Mesenchymal stem cell (in vitro differentiated cells and primary cell): ENCODE measurements at regions not wholly inside any gene's neighbourhood (a gene's known extent, or its start where the extent isn't known, plus 50 kb on each side); places are given as distances from the start of the nearest gene placed in this dataset.

Experiments used
- DNase-seq: peaks from one replicate; pipeline ENCODE4 v3.0.0-alpha.2; 2013
- H2AFZ ChIP-seq: one replicate; pipeline ENCODE4 v1.6.1; 2013; ENCODE audit warnings: low read depth, mild to moderate bottlenecking, control low read depth, inconsistent platforms, low read length, moderate library complexity
- H2AK5ac ChIP-seq: 2 replicates; pipeline ENCODE4 v1.6.1; 2013; ENCODE audit warnings: low read length, moderate library complexity, mild to moderate bottlenecking, inconsistent platforms; ENCODE audit not compliant: severe bottlenecking
- H2BK120ac ChIP-seq: one replicate; pipeline ENCODE4 v1.6.1; 2013; ENCODE audit warnings: low read depth, mild to moderate bottlenecking, inconsistent platforms, low read length, moderate library complexity
- H2BK12ac ChIP-seq, 2 experiments: one replicate each; pipeline ENCODE4 v1.6.1; 2013; ENCODE audit warnings: inconsistent platforms in 2 of 2, low read length in 2 of 2, mild to moderate bottlenecking in 2 of 2, moderate library complexity in 2 of 2, control low read depth in 1 of 2
- H2BK15ac ChIP-seq: one replicate; pipeline ENCODE4 v1.6.1; 2013; ENCODE audit warnings: mild to moderate bottlenecking, low read depth, inconsistent platforms; ENCODE audit not compliant: poor library complexity, severe bottlenecking
- H2BK5ac ChIP-seq: 2 replicates; pipeline ENCODE4 v1.6.1; 2013; ENCODE audit warnings: low read depth, mild to moderate bottlenecking, low read length, control low read depth, inconsistent platforms; ENCODE audit not compliant: poor library complexity, severe bottlenecking
- H3K14ac ChIP-seq, 2 experiments: one replicate each; pipeline ENCODE4 v1.6.1; 2013; ENCODE audit warnings: inconsistent platforms in 2 of 2, low read length in 2 of 2, control low read depth in 1 of 2, mild to moderate bottlenecking in 1 of 2, moderate library complexity in 1 of 2
- H3K18ac ChIP-seq, 2 experiments: one replicate each; pipeline ENCODE4 v1.6.1; 2013; ENCODE audit warnings: inconsistent platforms in 2 of 2, low read length in 2 of 2, control low read depth in 1 of 2, low read depth in 1 of 2, mild to moderate bottlenecking in 1 of 2
- H3K23ac ChIP-seq, 2 experiments: one replicate each; pipeline ENCODE4 v1.6.1; 2013; ENCODE audit warnings: inconsistent platforms in 2 of 2, low read length in 2 of 2, mild to moderate bottlenecking in 2 of 2, moderate library complexity in 2 of 2, control low read depth in 1 of 2
- H3K27ac ChIP-seq: 2 replicates; pipeline ENCODE4 v1.5.1; 2013; ENCODE audit warnings: mild to moderate bottlenecking, moderate library complexity, low read length, control low read depth, inconsistent platforms; ENCODE audit not compliant: poor library complexity, severe bottlenecking
- H3K27me3 ChIP-seq, 2 experiments: 2 replicates each; pipeline versions ENCODE4 v1.6.1 to v1.7.0; 2013; ENCODE audit warnings: low read length in 2 of 2, mild to moderate bottlenecking in 2 of 2, moderate library complexity in 2 of 2, control low read depth in 1 of 2, inconsistent platforms in 1 of 2; ENCODE audit not compliant: control insufficient read depth in 1 of 2, insufficient read depth in 1 of 2
- H3K36me3 ChIP-seq, 2 experiments: 2 replicates each; pipeline versions ENCODE4 v1.6.1 to v1.7.0; 2013; ENCODE audit warnings: low read length in 2 of 2, control low read depth in 1 of 2, inconsistent platforms in 1 of 2, low read depth in 1 of 2, mild to moderate bottlenecking in 1 of 2; ENCODE audit not compliant: insufficient read depth in 2 of 2, control insufficient read depth in 1 of 2
- H3K4ac ChIP-seq, 2 experiments: one replicate each; pipeline ENCODE4 v1.6.1; 2013; ENCODE audit warnings: inconsistent platforms in 2 of 2, low read length in 2 of 2, mild to moderate bottlenecking in 2 of 2, moderate library complexity in 2 of 2, control low read depth in 1 of 2, low read depth in 1 of 2
- H3K4me1 ChIP-seq: 2 replicates; pipeline ENCODE4 v1.6.1; 2013; ENCODE audit warnings: low read depth, low read length, control low read depth; ENCODE audit not compliant: control insufficient read depth, insufficient read depth
- H3K4me2 ChIP-seq: 2 replicates; pipeline ENCODE4 v1.6.1; 2013; ENCODE audit warnings: low read length, mild to moderate bottlenecking, inconsistent platforms; ENCODE audit not compliant: poor library complexity, severe bottlenecking
- H3K4me3 ChIP-seq, 2 experiments: 2 replicates each; pipeline versions ENCODE4 v1.5.1 to v1.7.0; 2013; ENCODE audit warnings: low read length in 2 of 2, mild to moderate bottlenecking in 2 of 2, control low read depth in 1 of 2, low read depth in 1 of 2; ENCODE audit not compliant: insufficient read depth in 1 of 2
- H3K79me1 ChIP-seq: replicated peaks from 2 replicates; pipeline ENCODE4 v1.6.1; 2013; ENCODE audit warnings: mild to moderate bottlenecking, control low read depth, low read length, inconsistent platforms; ENCODE audit not compliant: poor library complexity, severe bottlenecking
- H3K9ac ChIP-seq: 2 replicates; pipeline ENCODE4 v1.7.0; 2013; ENCODE audit warnings: mild to moderate bottlenecking, low read length, moderate library complexity
- H3K9me3 ChIP-seq: 2 replicates; pipeline ENCODE4 v1.7.0; 2013; ENCODE audit warnings: mild to moderate bottlenecking, low read length; ENCODE audit not compliant: control insufficient read depth
- H4K8ac ChIP-seq: one replicate; pipeline ENCODE4 v1.6.1; 2013; ENCODE audit warnings: inconsistent platforms, mild to moderate bottlenecking, low read length, moderate library complexity
- H4K91ac ChIP-seq: one replicate; pipeline ENCODE4 v1.6.1; 2013; ENCODE audit warnings: mild to moderate bottlenecking, low read length, inconsistent platforms
- WGBS: methylation state at CpG from one replicate; pipeline ENCODE4 v1.1.7; 2013; ENCODE audit warnings: mixed read lengths; 5-methylcytosine and 5-hydroxymethylcytosine counted together

- Histone ChIP-seq H3K4me2 (no peak overlapping the region), H2BK5ac (no peak overlapping the region), H3K23ac (no peak overlapping the region), H3K27ac (peak overlapping the region; percentile 6), H3K36me3 (no peaks in the 10 kb centered on the region), H3K14ac (no peak overlapping the region), H2BK15ac (no peak overlapping the region), H3K4ac (no peak overlapping the region), H3K9ac (peak overlapping the region; percentile 42), H2BK120ac (no peak overlapping the region), H4K91ac (no peak overlapping the region), H2BK12ac (peak overlapping the region in 1 of 2 experiments; percentile 11), H2AFZ (peak overlapping the region; percentile 62), H3K27me3 (no peaks in the 10 kb centered on the region), H2AK5ac (no peak overlapping the region), H3K9me3 (no peaks in the 10 kb centered on the region), H3K79me1 (no peaks in the 10 kb centered on the region), H3K4me3 (peak overlapping the region in 1 of 2 experiments; percentile 57), H4K8ac (peak overlapping the region; percentile 21), H3K18ac (no peak overlapping the region), H3K4me1 (peaks cover 4% of the 10 kb centered on the region)
- 46% methylated on average over 12 of the region's 12 CpGs for WGBS
- peak; percentile 43 for DNase-seq
These were observed 157.8 kb downstream of the SNX10 start for GRCh38 chr7:26449175-26450165.

- Histone ChIP-seq H3K36me3 (no peaks in the 10 kb centered on the region), H2BK120ac (no peak overlapping the region), H3K4me3 (no peak overlapping the region), H3K23ac (no peak overlapping the region), H3K4ac (no peak overlapping the region), H2AFZ (no peak overlapping the region), H2BK5ac (no peak overlapping the region), H3K79me1 (no peaks in the 10 kb centered on the region), H3K9me3 (no peaks in the 10 kb centered on the region), H3K27me3 (no peaks in the 10 kb centered on the region), H3K27ac (no peak overlapping the region), H2AK5ac (no peak overlapping the region), H2BK15ac (no peak overlapping the region), H3K9ac (no peak overlapping the region), H3K14ac (no peak overlapping the region), H4K8ac (no peak overlapping the region), H3K4me1 (peaks cover 4% of the 10 kb centered on the region), H3K18ac (no peak overlapping the region), H3K4me2 (no peak overlapping the region), H2BK12ac (no peak overlapping the region), H4K91ac (no peak overlapping the region)
- WGBS = 74% methylated on average over 3 of the region's 3 CpGs
- DNase-seq = no peak
These were observed 160.3 kb downstream of the SNX10 start for GRCh38 chr7:26451997-26452396.

GRCh38 chr7:26454180-26454579, 162.5 kb downstream of the SNX10 start:
- Histone ChIP-seq H2AK5ac (no peak overlapping the region), H3K23ac (no peak overlapping the region), H3K27ac (no peak overlapping the region), H3K9me3 (no peaks in the 10 kb centered on the region), H3K36me3 (no peaks in the 10 kb centered on the region), H3K4ac (no peak overlapping the region), H2BK5ac (no peak overlapping the region), H4K8ac (no peak overlapping the region), H3K4me3 (no peak overlapping the region), H2BK12ac (no peak overlapping the region), H3K14ac (no peak overlapping the region), H3K4me2 (no peak overlapping the region), H3K4me1 (peaks cover 4% of the 10 kb centered on the region), H2BK120ac (no peak overlapping the region), H2AFZ (no peak overlapping the region), H3K27me3 (no peaks in the 10 kb centered on the region), H2BK15ac (no peak overlapping the region), H3K18ac (no peak overlapping the region), H3K79me1 (no peaks in the 10 kb centered on the region), H4K91ac (no peak overlapping the region), H3K9ac (no peak overlapping the region)
- 77% methylated on average over 2 of the region's 3 CpGs for WGBS
- peak; percentile 9 for DNase-seq

DNA sequence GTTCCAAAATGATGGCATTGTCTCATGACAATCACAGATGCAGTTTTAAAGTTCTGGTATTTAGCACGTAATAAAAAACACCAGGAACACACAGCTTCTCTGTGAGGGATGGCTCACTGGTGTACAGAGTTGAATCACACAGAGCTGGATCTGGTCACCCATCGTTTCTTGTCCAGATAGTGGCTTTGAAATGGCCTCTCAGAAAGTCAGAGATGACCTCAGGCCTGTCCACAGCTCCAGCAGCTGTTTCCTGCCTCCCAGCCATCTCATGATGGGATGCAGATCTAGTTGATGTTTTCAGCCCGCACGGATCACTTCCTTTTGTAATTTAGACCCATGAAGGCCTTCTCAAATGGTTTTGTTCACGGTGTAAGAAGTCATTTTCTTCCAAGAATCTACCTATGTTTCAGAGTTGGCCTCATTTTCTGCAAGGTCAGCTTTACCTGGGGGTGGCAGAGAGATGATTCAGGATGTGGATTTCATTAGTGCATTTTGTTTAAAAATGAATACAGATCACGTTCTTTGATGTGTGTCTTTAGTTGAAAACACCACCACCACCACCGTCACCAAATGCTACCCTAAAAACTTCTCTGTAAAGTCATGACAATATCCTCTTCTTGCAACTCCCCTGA, 166.2 kb downstream of the SNX10 start:
- H3K4me1 ChIP-seq = no peaks in the 10 kb centered on the region
- WGBS = 27% methylated on average over 6 of the region's 7 CpGs
- H3K36me3 ChIP-seq = no peaks in the 10 kb centered on the region

More for the DNA sequence above, 166.2 kb downstream of the SNX10 start:
- H3K9ac ChIP-seq = no peak overlapping the region
- H3K14ac ChIP-seq = no peak overlapping the region
- no peaks in the 10 kb centered on the region for H3K79me1 ChIP-seq
- H4K8ac ChIP-seq = no peak overlapping the region
- H2AFZ ChIP-seq = no peak overlapping the region
- no peak overlapping the region for H3K4me3 ChIP-seq
- H3K18ac ChIP-seq = no peak overlapping the region
- H3K4me2 ChIP-seq = no peak overlapping the region
- no peak overlapping the region for H2BK5ac ChIP-seq
- no peak overlapping the region for H2BK15ac ChIP-seq
- H2BK12ac ChIP-seq = peak overlapping the region in 1 of 2 experiments; percentile 15
- H4K91ac ChIP-seq = no peak overlapping the region
- peaks cover 0 to 10% of the 10 kb centered on the region in 2 experiments for H3K27me3 ChIP-seq
- H3K27ac ChIP-seq = no peak overlapping the region
- H3K9me3 ChIP-seq = no peaks in the 10 kb centered on the region
- no peak overlapping the region for H2BK120ac ChIP-seq
- no peak overlapping the region for H3K23ac ChIP-seq
- no peak overlapping the region for H3K4ac ChIP-seq
- H2AK5ac ChIP-seq = no peak overlapping the region
- DNase-seq = peak; percentile 17
